GM13977 (cell line): ENCODE measurements at regions not wholly inside any gene's neighbourhood (a gene's known extent, or its start where the extent isn't known, plus 50 kb on each side); places are given as distances from the start of the nearest gene placed in this dataset.

ENCODE experiments used
- DNase-seq: peaks from one replicate; pipeline ENCODE4 v3.0.0; 2012; ENCODE audit warnings: low spot score
- in situ Hi-C: fragments of 300-500 bp; cut with MboI; formaldehyde crosslinking; loops from one replicate; pipeline ENCODE4 v1.12.0; 2022; ENCODE audit warnings: low sequenced_read_pairs, low pct_unique_long_range_greater_than_20kb, mixed read lengths, inconsistent platforms; ENCODE audit not compliant: unreplicated experiment
- TF ChIP-seq, protein P1 (sequence below): IDR thresholded peaks from 2 replicates; pipeline ENCODE4 v1.5.1; 2012; ENCODE audit warnings: mild to moderate bottlenecking, control low read depth; ENCODE audit not compliant: insufficient read depth; ENCODE audit errors: extremely low read depth, missing control alignments

DNA sequence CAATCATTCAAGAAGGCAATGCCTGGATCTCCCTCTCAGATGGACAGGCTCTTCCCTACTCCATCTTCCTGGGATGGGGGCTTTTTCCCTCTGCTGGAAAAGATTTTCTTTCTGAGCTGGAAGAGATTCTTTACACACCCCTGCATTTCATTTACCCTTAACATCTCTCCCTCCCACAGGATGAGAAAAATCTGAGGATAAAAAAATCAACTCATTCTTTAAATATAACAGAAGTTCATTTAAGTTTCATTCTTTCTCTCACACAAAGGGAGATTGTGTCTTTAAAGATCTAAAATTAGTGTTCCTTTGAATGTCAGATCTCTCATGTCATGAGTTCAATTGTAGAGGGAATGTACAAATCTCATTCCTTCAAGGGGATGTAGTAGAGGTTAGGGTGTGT lies 109.0 kb downstream of the ZNF518B start:
- in situ Hi-C loops, result no loop called here
- TF ChIP-seq, protein P1, sequence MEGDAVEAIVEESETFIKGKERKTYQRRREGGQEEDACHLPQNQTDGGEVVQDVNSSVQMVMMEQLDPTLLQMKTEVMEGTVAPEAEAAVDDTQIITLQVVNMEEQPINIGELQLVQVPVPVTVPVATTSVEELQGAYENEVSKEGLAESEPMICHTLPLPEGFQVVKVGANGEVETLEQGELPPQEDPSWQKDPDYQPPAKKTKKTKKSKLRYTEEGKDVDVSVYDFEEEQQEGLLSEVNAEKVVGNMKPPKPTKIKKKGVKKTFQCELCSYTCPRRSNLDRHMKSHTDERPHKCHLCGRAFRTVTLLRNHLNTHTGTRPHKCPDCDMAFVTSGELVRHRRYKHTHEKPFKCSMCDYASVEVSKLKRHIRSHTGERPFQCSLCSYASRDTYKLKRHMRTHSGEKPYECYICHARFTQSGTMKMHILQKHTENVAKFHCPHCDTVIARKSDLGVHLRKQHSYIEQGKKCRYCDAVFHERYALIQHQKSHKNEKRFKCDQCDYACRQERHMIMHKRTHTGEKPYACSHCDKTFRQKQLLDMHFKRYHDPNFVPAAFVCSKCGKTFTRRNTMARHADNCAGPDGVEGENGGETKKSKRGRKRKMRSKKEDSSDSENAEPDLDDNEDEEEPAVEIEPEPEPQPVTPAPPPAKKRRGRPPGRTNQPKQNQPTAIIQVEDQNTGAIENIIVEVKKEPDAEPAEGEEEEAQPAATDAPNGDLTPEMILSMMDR, result no peak

DNA sequence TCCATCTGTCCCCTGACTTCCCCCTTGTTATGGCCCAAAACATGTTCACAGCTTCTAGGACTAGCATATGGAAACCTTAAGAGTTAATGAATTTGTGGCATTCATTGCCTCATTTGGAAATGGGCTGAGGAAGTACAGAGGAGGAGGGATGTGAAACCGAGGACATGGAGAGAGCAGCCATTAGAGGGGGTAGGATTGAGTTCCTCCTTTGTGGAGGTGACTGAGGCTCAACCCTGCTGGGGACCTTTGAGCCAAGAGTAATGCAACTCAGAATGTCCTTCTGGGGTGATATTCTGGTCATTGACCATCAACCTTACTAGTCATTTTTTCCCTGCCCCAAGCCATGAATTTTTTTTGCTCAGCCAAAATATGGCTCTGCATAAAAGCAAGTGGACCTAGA lies 109.4 kb downstream of the ZNF518B start:
- DNase-seq, result no peak
- in situ Hi-C loops, result no loop called here
- TF ChIP-seq, protein P1, result no peak

More for the DNA sequence above, 109.0 kb downstream of the ZNF518B start:
- DNase-seq, result no peak

DNA sequence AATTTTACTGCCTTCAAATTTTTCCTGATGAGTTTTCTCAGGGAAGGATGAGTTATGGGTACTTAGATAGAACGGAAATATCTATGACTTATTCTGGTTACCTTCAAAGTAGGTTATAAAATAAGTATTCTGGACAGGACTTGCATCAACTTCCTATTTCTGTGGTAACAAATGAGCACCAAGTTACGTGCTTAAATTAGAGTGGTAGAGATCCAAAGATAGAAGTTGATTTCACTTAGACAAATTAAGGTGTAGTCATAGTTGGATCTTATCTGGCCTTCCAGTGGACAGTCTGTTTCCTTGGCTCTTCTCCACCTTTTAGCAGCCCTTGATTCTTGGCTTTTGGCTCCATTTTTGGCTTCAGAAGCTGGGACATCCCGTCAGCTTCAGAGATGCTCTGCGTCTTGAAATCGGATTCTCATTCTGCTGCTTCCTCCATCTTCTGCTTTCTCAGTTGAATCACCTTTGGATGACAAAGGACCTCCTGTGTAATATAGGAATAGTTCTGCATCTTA lies 109.9 kb downstream of the ZNF518B start:
- DNase-seq, result no peak

DNA sequence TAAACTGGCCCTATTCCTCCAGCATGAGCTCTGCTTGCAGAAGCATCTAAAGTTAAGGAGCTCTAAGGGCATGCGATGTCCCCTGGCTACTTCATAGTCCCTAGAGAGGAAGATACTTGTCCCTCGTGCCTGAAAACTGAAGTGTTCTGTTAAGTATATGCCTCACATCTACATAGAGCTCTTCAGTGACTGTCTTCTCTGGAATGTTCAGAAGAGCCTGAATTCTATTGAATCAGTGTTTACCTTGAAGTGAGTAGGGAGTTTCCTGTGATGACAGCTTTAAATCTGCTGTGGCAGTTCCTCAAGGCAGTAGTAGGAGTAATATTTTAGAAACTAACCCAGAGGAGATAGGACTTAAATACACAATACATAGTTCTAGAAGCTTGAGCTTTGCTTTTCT lies 111.2 kb downstream of the ZNF518B start:
- in situ Hi-C loops, result no loop called here
- TF ChIP-seq, protein P1, result no peak
- no peak for DNase-seq

More for the DNA sequence above, 109.9 kb downstream of the ZNF518B start:
- in situ Hi-C loops, result no loop called here
- TF ChIP-seq, protein P1, result no peak

DNA sequence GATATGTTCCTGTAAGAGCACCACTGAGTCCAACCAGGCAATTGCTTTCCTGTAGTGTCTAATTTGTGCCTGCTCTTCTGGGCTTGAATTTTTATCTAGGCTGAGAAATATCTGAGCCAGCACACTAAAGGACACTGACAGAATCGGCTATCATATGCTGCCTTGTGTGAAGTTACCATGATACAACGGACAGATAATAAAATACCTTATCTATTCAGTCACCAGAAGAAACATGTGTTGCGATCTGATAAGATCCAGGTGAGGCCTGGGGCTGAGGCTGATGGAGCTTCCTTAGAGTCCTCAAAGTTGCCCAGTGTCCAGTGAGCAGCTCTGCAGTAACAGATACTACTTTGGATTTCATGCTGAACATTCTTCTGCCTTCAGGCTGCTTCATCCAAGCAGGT lies 111.8 kb downstream of the ZNF518B start:
- DNase-seq, result no peak
- in situ Hi-C loops, result no loop called here
- TF ChIP-seq, protein P1, result no peak

DNA sequence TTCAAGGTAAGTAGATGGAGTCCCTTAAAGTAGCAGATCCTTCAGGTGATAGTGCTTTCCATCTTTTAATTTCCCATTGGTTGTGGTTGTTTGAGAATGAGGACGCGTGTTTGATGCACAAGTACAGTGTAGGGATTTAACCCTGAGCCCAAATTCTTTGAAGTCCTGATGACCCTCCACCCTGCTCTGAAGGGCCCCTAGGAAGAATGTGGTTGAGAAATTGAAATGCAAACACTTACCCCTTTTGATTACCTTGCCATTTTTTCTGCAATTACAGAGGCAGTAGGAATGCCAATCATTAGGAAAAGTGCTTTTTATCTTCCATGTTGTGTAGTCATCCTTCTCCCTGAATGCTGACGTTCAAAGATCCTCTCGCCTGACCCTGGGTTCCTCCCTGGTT lies 112.4 kb downstream of the ZNF518B start:
- in situ Hi-C loops, result no loop called here
- TF ChIP-seq, protein P1, result no peak

DNA sequence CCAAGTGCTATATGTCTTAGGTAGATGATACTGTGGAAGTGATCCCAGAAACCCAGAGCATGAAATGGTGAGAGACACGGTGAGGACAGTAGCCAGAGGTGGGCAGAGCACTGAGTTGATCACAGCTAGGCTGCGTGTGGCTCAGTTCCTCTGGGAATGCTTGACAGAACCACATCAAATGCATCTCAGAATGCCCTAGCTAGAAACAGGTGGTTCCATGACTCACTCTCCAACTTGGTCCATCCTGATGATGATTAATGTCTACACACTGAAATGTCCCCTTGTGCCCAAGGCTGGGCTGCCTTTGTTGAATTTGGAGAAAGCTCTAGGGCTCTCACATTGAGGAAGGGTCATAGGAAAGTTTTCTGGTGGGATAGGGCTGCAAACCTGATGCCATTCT lies 113.6 kb downstream of the ZNF518B start:
- TF ChIP-seq, protein P1, result no peak
- in situ Hi-C loops, result no loop called here

More for the DNA sequence above, 112.4 kb downstream of the ZNF518B start:
- no peak for DNase-seq

More for the DNA sequence above, 113.6 kb downstream of the ZNF518B start:
- DNase-seq, result no peak
